Right ventricle myocardium superior (tissue), 1 donor: ENCODE measurements at regions not wholly inside any gene's neighbourhood (a gene's known extent, or its start where the extent isn't known, plus 50 kb on each side); places are given as distances from the start of the nearest gene placed in this dataset.

ENCODE experiments used
- ATAC-seq: fragments of 200-7000 bp; cut with Tn5 transposase; one replicate; pipeline ENCODE4 v1.9.1; 2020; ENCODE audit warnings: mild to moderate bottlenecking; ENCODE audit not compliant: poor library complexity
- DNase-seq: peaks from one replicate; pipeline ENCODE4 v3.0.0-alpha.2; 2020
- intact Hi-C: fragments of 100-400 bp; cut with DNase I; formaldehyde crosslinking; loops from one replicate; pipeline ENCODE4 v1.11.2; 2022
- donor health status: DM: no; HTN: yes; CAD: no; lungs with severe emphysema.

DNA sequence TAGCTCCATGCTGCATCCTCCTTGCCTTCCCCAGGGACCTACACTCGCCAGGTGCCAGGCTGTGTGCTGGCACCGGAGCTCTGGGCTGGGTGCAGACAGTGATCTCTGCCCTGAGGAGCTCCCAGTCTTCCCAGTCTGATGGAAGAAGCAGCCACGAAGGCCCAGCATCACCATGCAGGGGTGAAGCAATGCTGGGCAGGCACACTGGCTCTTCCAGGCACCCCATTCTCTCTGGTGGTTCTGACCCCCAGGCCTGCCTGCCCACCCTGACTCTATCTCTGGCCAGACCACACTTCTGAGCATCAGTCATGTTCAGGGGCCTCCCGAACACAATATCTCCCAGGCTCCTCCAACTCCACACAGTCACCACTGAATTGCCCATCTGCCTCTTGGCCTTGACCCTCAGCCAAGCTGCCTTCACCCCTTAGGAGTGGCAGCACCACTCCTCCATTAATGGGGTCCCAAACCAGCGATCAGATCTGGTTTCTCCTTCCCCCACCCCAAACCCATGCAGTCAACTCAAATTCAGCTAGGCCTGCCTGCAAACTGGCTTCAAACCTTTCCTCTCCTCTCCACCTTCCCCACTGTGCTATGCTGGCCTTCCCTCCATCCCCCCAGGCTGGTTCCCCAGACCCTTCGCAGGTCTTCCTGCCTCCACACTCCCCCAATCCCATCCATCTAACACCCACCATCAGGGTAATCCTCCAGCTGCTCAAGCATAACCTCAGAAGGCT is 102.7 kb upstream of the MVB12B start:
- ATAC-seq (no peak), DNase-seq (no peak)
- intact Hi-C loops, result no loop called here

DNA sequence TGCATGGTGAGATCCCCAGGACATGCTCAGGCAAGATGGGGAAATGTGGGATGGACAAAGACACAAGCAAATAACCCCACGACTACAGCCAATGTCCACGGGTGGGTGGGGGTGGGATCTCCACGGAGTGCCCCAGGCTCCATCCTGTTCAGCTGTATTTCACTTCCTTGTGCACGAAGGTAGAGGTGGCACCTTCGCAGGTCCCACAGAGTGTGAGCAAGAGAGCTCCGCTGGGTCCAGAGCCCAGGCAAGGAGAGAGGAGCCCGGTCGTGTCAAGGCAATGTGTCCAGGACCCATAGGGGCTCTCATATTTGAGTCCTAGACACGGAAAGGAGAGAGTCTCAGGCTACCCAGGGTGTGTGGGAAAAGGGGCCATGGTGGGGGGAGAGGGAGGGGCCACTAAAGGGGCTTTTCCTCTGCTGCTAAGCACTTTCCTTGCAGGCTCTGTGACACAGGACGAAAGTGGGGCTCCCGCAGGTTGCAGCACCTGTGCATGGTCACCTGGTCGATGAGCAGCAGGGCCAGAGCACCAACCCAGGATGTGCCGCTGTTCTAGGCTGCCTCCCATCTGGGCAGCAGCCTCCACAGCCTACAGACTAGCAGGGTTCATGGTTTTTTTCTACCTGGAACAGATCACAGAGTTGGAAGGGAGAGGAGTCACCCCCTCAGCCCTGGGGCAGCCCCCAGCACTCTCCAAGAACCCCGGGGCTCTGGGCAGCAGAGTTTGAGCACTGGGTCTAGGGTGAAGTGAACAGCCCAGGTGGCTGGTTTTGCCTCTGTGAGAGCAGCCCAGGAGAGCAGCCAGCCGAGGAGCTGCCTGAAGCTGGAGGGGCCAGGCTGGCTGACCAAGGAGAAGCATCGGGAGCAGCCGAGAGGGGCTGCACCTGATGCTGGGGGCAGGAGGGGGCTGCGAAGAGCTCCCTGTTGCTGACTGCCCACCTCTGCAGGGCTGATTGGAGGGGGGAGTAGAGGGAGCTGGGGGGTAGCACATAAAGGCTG is 100.7 kb upstream of the MVB12B start:
- DNase-seq, result no peak
- intact Hi-C loops, result loop anchor here (5.0 kb wide), 1 partner anchor 819 kb away; no protein-coding TSS in a partner anchor
- ATAC-seq, result no peak

DNA sequence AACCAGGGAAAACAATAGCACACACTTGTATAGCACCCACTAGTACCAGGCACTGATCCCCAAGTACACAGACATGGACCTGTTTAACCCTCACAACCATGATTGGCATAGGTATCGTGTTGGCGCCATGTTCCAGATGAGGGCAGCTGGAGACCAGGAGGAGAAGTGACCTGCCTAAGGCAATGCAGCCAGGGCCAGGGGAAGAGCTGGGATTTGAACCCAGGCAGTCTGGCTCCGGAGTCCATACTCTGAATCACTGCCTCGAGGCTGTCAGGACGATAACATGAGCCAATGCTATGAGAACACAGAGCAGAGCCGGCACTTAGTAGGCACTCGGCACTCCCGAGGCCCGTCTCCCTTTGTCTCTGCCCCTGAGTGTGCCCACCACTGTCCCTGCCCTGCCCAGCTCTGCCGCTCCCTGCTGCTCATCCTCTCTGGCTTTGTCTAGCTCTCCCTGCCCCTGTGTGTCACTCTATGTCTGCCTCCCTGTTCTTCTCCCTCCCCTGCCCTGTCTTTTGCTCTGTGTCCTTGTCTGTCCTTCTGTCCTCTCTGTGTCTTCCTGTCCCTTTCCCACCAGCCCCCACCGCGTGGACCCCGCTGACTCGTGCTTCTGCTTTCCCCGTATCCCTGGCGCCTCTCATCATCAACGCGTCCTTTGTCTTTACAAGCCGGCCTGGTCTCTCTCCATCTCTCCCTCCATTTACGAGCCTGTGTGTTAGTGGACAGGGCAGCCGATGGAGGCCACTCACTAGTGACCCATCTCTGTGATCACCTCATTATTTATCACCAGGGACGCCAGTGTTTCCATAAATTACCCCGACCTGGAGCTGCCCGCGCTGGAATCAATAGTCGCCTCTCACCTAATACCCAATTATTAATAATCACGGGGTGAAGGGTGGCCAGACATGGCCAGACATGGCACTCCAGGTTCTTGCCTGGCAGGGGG is 99.4 kb upstream of the MVB12B start:
- no peak for ATAC-seq
- intact Hi-C loops, result loop anchor here (5.0 kb wide), 1 partner anchor 820 kb away; no protein-coding TSS in a partner anchor
- no peak for DNase-seq

DNA sequence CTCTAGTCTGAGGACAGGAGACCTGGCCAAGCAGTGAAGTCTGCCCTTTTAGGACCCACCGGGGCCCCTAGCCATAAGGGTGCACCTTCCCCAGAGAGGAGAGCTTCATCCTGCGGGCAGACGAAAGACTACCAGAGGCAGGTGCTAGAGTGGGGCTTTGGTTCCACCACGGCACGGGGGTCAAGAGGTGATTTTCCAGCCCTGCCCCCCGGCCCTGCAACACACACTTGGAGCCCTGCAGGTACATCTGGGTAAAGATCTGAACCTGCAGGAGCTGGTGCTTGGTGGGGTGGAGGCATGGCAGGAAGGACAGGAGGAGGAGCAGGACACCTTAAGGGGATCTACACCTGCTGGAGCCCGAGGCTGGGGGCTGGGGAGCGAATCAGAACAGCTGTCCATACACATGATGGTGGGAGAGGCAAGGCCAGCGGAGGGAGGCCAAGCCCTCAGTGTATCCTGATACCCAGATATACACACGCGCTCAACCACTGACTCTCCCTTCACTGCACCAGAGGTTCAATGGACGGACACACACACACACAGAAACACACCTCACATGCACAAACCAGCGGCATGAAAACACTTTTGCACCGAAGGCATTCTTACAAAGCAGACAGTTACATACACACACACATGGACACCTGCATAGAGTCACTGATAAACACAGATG is 98.4 kb upstream of the MVB12B start:
- intact Hi-C loops, result loop anchor here (5.0 kb wide), 1 partner anchor 821 kb away; no protein-coding TSS in a partner anchor
- no peak for ATAC-seq
- DNase-seq, result no peak

GRCh38 chr9:126228781-126229444 is 97.7 kb upstream of the MVB12B start:
- peak; percentile 82 for DNase-seq
- peak; percentile 95 for ATAC-seq
- intact Hi-C loops, result loop anchor here (5.0 kb wide), 1 partner anchor 822 kb away; no protein-coding TSS in a partner anchor

GRCh38 chr9:126229501-126229900 is 97.1 kb upstream of the MVB12B start:
- ATAC-seq, result no peak
- intact Hi-C loops, result loop anchor here (5.0 kb wide), 1 partner anchor 822 kb away; no protein-coding TSS in a partner anchor

GRCh38 chr9:126230692-126231091 is 95.9 kb upstream of the MVB12B start:
- no peak for DNase-seq
- no peak for ATAC-seq
- intact Hi-C loops, result no loop called here

More at GRCh38 chr9:126229501-126229900, 97.1 kb upstream of the MVB12B start:
- DNase-seq, result no peak

GRCh38 chr9:126232461-126232860 is 94.2 kb upstream of the MVB12B start:
- intact Hi-C loops, result no loop called here
- no peak for DNase-seq
- no peak for ATAC-seq

DNA sequence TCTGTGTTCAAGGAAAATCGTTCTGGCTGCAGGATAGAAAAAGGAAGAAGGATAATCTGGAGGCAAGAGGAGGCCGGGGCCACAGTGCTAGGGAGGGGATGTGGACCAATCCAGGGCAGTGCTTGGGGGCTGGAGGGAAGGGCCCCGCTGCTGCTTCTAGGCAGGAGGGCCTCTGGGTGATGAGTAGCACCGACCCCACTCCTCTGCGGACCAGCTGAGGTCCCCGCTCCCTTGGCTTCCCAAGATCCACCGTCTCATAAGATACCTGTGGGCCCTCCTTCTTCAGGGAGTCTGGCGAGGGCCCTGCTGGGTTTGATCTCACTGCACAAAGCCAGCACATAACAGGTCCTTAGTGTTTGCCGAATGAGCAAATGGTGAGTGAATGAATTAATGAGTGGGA is 93.5 kb upstream of the MVB12B start:
- ATAC-seq (no peak), DNase-seq (no peak)
- intact Hi-C loops, result no loop called here

DNA sequence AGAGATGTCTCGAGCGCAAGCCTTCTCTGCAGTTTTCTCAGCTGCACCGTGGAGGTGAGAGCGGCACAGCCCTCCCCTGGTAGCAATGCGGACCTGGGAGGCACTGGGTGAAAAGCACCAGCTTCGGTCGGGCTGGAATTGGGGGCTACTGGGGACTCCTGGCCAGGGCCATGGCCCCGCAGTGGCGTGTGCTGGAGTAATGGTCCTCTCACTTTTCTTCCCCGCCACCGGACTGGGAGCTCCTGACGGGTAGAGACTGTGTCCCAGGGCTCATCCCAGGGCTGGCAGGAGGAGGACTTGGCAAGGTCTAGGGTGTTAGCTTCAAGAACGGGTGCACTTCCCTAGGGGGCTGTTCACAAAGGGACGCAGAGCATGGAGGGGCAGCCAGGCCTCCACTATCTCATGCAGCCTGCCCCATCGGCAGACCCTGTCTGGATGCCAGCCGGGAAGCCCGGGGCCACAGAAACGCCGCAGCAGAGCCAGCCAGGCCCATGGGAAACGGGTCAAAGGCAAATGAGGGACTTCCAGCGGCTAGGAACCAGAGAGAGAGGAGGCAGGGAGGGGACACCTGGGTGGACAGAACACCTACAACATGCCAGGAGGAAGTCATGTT is 92.6 kb upstream of the MVB12B start:
- DNase-seq, result no peak
- intact Hi-C loops, result no loop called here
- ATAC-seq, result no peak

GRCh38 chr9:126234681-126235335 is 91.8 kb upstream of the MVB12B start:
- DNase-seq (no peak), ATAC-seq (no peak)
- intact Hi-C loops, result no loop called here

- ATAC-seq, result no peak
Measured at GRCh38 chr9:126235336-126236243, 91.0 kb upstream of the MVB12B start.

DNA sequence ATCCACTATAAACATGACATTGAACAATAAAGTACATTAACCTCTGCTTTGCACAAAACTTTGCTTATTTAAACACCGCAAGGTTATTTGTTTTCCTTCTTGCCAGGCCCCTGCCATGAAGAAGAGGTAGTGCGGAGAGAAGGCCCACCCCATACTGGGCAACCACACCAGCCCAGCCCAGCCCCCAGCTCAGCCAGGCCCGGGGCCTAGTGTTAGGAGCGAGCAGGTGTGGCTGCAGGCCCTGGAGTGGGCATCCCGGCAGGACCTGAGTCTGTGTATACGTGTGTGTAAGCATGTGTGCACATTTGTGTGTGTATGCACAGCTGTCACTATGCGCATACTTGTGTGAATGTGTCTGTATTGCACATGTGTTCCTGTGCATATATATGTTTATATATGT is 90.4 kb upstream of the MVB12B start:
- intact Hi-C loops, result no loop called here
- DNase-seq, result no peak
- ATAC-seq, result no peak

More at GRCh38 chr9:126235336-126236243, 91.0 kb upstream of the MVB12B start:
- no peak for DNase-seq
- intact Hi-C loops, result no loop called here

DNA sequence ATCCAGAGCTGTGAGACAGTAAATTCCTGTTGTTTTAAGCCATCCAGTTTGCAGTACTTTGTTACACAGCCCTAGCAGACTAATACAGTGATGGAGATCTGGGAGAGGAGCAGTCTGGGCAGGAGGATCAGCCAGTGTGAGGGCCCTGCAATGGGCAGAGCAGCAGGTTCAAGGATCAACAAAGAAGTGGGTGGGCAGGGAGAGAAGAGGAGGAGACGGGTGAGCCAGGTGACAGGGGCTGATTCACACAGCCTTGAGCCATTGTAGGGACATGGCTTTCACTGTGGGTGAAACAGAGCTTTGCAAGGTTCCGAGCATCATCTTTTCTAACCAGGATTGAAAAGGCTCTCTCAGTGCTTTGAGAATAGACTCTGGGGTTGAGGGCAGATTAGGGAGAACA is 88.2 kb upstream of the MVB12B start:
- DNase-seq (no peak), ATAC-seq (no peak)
- intact Hi-C loops, result no loop called here

- intact Hi-C loops, result no loop called here
- ATAC-seq, result no peak
- DNase-seq, result no peak
Measured at GRCh38 chr9:126239515-126239914, 87.1 kb upstream of the MVB12B start.

DNA sequence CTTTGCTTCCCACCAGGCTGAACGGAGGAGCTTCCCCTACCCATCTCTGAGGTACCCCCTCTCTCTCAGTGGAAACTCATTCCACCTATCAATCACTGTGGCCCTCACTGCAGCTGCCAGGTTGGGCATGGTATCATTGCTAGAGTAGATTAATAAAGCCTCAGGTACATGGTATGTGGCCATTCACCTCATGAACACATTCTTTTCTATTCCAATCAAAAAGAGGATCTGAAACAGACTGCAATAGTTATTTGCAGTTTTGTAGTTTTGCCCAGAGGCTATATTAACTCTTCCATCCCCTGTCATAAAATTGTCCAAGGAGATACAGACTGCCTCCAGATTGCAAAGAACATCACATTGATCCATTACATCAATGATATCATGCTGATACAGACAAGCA is 85.8 kb upstream of the MVB12B start:
- intact Hi-C loops, result no loop called here
- no peak for DNase-seq
- no peak for ATAC-seq
